OCI-LY7 (cell line): ENCODE measurements at regions not wholly inside any gene's neighbourhood (a gene's known extent, or its start where the extent isn't known, plus 50 kb on each side); places are given as distances from the start of the nearest gene placed in this dataset.

ENCODE experiments used
- BruUV-seq: library from RNA; stranded (reverse); fragments of 400-500 nt; replicated peaks from 2 replicates; lab custom pipeline; 2021; lab: Mats Ljungman, UMichigan
- CTCF ChIA-PET: fragments of 300-600 bp; sonication (Branson Sonifier 250); formaldehyde crosslinking; loops from one replicate; lab custom pipeline; 2022; ENCODE audit warnings: antibody characterized with exemption; ENCODE audit not compliant: unreplicated experiment; lab: Charles Lee
- POLR2A ChIA-PET: fragments of 300-600 bp; sonication (Branson Sonifier 250); formaldehyde crosslinking; loops from one replicate; lab custom pipeline; 2022; ENCODE audit warnings: antibody characterized with exemption; lab: Charles Lee
- DNase-seq: peaks from one replicate; pipeline ENCODE4 v3.0.0-alpha.2; 2015; ENCODE audit warnings: low spot score
- H2AFZ ChIP-seq: fragments of 200-600 bp; sonication (generic), shearing (Covaris generic); 2 replicates; pipeline ENCODE4 v1.6.1; 2014; ENCODE audit warnings: mild to moderate bottlenecking, antibody characterized with exemption, low read length, moderate library complexity
- H3K27ac ChIP-seq: fragments of 200-600 bp; sonication (generic); 2 replicates; pipeline ENCODE4 v1.5.1; 2014; ENCODE audit warnings: mixed run types, low read depth, mild to moderate bottlenecking, moderate library complexity, low read length, inconsistent platforms; ENCODE audit not compliant: poor library complexity, severe bottlenecking
- H3K36me3 ChIP-seq: fragments of 200-600 bp; sonication (generic); 2 replicates; pipeline ENCODE4 v1.6.1; 2014; ENCODE audit warnings: mild to moderate bottlenecking, antibody characterized with exemption, low read length, moderate library complexity, mixed read lengths; ENCODE audit not compliant: insufficient read depth
- H3K4me1 ChIP-seq: fragments of 200-600 bp; sonication (generic); 2 replicates; pipeline ENCODE4 v1.5.1; 2014; ENCODE audit warnings: mild to moderate bottlenecking, low read length; ENCODE audit not compliant: insufficient read depth, poor library complexity, severe bottlenecking
- H3K4me2 ChIP-seq: fragments of 200-600 bp; sonication (generic); 2 replicates; pipeline ENCODE4 v1.6.1; 2014; ENCODE audit warnings: mild to moderate bottlenecking, low read length
- H3K4me3 ChIP-seq: fragments of 200-600 bp; sonication (generic); 2 replicates; pipeline ENCODE4 v1.5.1; 2014; ENCODE audit warnings: mild to moderate bottlenecking, low read depth, low read length; ENCODE audit not compliant: poor library complexity, severe bottlenecking
- H3K79me2 ChIP-seq: fragments of 200-600 bp; sonication (generic); 2 replicates; pipeline ENCODE4 v1.6.1; 2016; ENCODE audit warnings: low read depth, mild to moderate bottlenecking, low read length, moderate library complexity, mixed read lengths; ENCODE audit not compliant: insufficient read depth
- H3K9me2 ChIP-seq: fragments of 200-600 bp; sonication (generic); 2 replicates; pipeline ENCODE4 v1.6.1; 2016; ENCODE audit warnings: mild to moderate bottlenecking, low read length, mixed read lengths; ENCODE audit not compliant: insufficient read depth
- H3K9me3 ChIP-seq: fragments of 200-600 bp; sonication (generic); 2 replicates; pipeline ENCODE4 v1.6.1; 2014; ENCODE audit warnings: mild to moderate bottlenecking, mixed run types, low read length, mixed read lengths
- H4K20me1 ChIP-seq: fragments of 200-600 bp; sonication (generic); 2 replicates; pipeline ENCODE4 v1.6.1; 2014; ENCODE audit warnings: mild to moderate bottlenecking, antibody characterized with exemption, low read length, moderate library complexity, mixed read lengths; ENCODE audit not compliant: insufficient read depth
- CTCF ChIP-seq: fragments of 200-600 bp; sonication (generic); conservative IDR thresholded peaks from 2 replicates; pipeline ENCODE4 v1.5.1; 2014; ENCODE audit warnings: mild to moderate bottlenecking, antibody characterized with exemption, low read length, moderate library complexity, mixed read lengths
- EZH2phosphoT487 ChIP-seq: fragments of 200-600 bp; sonication (generic); IDR thresholded peaks from 2 replicates; pipeline ENCODE4 v1.6.1; 2018; ENCODE audit warnings: low read depth, borderline replicate concordance, mild to moderate bottlenecking, mixed run types, antibody characterized with exemption, low read length, moderate library complexity, mixed read lengths
- intact Hi-C: fragments of 100-400 bp; cut with micrococcal nuclease; formaldehyde crosslinking; loops from one replicate; pipeline ENCODE4 v1.10.0; 2022; ENCODE audit not compliant: unreplicated experiment

DNA sequence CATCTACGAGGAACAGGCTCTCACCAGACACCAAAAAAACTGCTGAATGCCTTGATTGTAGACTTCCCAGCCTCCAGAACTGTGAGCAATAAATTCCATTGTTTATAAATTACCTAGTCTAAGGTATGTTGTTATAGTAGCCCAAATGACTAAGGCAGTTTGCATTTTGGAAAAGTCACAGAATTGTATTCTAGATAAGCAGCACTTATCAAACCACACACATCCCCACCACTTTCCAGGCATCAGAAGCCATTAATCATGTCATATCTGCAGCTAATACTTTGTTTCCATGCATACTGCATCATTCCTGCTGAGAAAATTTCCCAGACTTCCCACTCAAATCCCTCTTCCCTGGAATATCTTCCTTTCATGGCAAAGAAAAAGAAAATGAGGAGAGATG lies 187.2 kb downstream of the INO80D start:
- DNase-seq: no peak
- BruUV-seq: no TSS peak
- H3K4me1 ChIP-seq: no peaks in the 10 kb centered on the region
- no peaks in the 10 kb centered on the region for H4K20me1 ChIP-seq
- H3K36me3 ChIP-seq: no peaks in the 10 kb centered on the region
- H2AFZ ChIP-seq: no peak overlapping the region
- H3K4me3 ChIP-seq: no peak overlapping the region
- H3K79me2 ChIP-seq: no peaks in the 10 kb centered on the region
- H3K27ac ChIP-seq: no peak overlapping the region
- intact Hi-C loops: no loop called here
- no peaks in the 10 kb centered on the region for H3K9me3 ChIP-seq
- TF ChIP-seq EZH2phosphoT487 (no peak), CTCF (no peak)
- no peak overlapping the region for H3K4me2 ChIP-seq
- no peaks in the 10 kb centered on the region for H3K9me2 ChIP-seq
- ChIA-PET CTCF (no interaction called here), POLR2A (interaction anchor here (0.7 kb wide), 1 partner anchor 9 kb away, joined by 3 read pairs; no protein-coding TSS in a partner anchor)

GRCh38 chr2:205895981-205896655 lies 189.9 kb downstream of the INO80D start:
- Histone ChIP-seq H3K4me1 (no peaks in the 10 kb centered on the region), H4K20me1 (no peaks in the 10 kb centered on the region), H3K36me3 (no peaks in the 10 kb centered on the region), H3K9me3 (no peaks in the 10 kb centered on the region), H2AFZ (no peak overlapping the region), H3K9me2 (no peaks in the 10 kb centered on the region), H3K27ac (no peak overlapping the region), H3K79me2 (no peaks in the 10 kb centered on the region), H3K4me2 (no peak overlapping the region), H3K4me3 (no peak overlapping the region)
- intact Hi-C loops: no loop called here
- no TSS peak for BruUV-seq
- CTCF ChIA-PET: no interaction called here
- TF ChIP-seq EZH2phosphoT487 (no peak), CTCF (no peak)
- no peak for DNase-seq
- POLR2A ChIA-PET: no interaction called here

DNA sequence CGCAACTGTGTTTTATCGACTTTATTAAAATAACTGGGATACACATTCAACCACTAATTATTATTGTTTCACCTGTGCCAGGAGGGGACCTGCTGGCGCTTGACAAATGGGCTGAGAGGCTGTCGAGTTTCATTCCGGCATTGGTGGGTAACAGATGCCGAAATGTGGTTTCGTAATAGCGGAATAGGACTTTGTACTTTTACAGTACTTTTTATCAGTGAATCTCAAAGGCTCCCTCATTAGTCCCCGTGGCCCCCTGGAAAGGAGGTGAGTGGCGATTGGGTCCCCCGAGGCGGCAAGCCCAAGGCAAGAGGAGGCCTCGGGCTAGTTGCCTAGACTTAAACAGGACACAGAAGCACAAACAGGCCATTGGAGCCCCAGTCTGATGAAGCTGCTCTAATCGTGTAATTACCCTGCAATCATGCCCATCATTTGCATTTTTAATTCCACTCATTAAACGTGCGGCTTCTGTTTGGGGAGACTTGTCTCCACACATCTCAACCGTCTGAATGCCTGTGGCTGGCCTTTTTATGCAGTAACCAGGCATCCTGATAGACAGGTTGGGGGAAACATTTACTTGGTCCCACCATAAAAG lies 193.2 kb downstream of the INO80D start:
- H3K36me3 ChIP-seq: no peaks in the 10 kb centered on the region
- no peak overlapping the region for H3K4me3 ChIP-seq
- no peaks in the 10 kb centered on the region for H4K20me1 ChIP-seq
- no peak overlapping the region for H2AFZ ChIP-seq
- CTCF ChIA-PET: no interaction called here
- no peak for TF ChIP-seq EZH2phosphoT487
- TF ChIP-seq CTCF: no peak
- H3K79me2 ChIP-seq: no peaks in the 10 kb centered on the region
- no peak overlapping the region for H3K4me2 ChIP-seq
- no peak for DNase-seq
- no peaks in the 10 kb centered on the region for H3K9me3 ChIP-seq
- no peaks in the 10 kb centered on the region for H3K4me1 ChIP-seq
- POLR2A ChIA-PET: no interaction called here
- H3K27ac ChIP-seq: no peak overlapping the region
- BruUV-seq: no TSS peak
- intact Hi-C loops: no loop called here
- H3K9me2 ChIP-seq: no peaks in the 10 kb centered on the region
